Sigmoid colon (tissue), 4 donors: ENCODE measurements at regions not wholly inside any gene's neighbourhood (a gene's known extent, or its start where the extent isn't known, plus 50 kb on each side); places are given as distances from the start of the nearest gene placed in this dataset.

ENCODE experiments used
- CTCF ChIP-seq, 4 experiments: fragments of 450-650 bp in 3 of 4; fragments of 200-600 bp in 1 of 4; IDR thresholded peaks; one replicate each; pipeline ENCODE4 v1.5.1; 2016 to 2019; ENCODE audit warnings: antibody characterized with exemption in 4 of 4, mild to moderate bottlenecking in 3 of 4, moderate library complexity in 2 of 4
- POLR2AphosphoS5 ChIP-seq, 4 donors: sonication (generic); formaldehyde crosslinking; IDR thresholded peaks; one replicate each; pipeline ENCODE4 v1.6.1; 2017; ENCODE audit warnings: antibody characterized with exemption in 4 of 4

- TF ChIP-seq CTCF (IDR thresholded peaks at IDR 0.05) (no peak), POLR2AphosphoS5 (IDR thresholded peaks at IDR 0.05) (no peak)
Measured at GRCh38 chr5:97501965-97502305, 318.9 kb upstream of the RIOK2 start.
